IPS DF 19.7 (cell line): ENCODE measurements at regions not wholly inside any gene's neighbourhood (a gene's known extent, or its start where the extent isn't known, plus 50 kb on each side); places are given as distances from the start of the nearest gene placed in this dataset.
"Not testable (repeated sequence)": the region's sequence is repeated elsewhere in the genome, so short reads cannot be mapped to it uniquely, and the experiment has no call there.

Source experiments
- DNase-seq: peaks from one replicate; pipeline ENCODE4 v3.0.0-alpha.2; 2013; ENCODE audit warnings: low read depth, low spot score

- no peak for DNase-seq
Observed at GRCh38 chr14:39582028-39582654, 149.9 kb upstream of the FBXO33 start.

DNA sequence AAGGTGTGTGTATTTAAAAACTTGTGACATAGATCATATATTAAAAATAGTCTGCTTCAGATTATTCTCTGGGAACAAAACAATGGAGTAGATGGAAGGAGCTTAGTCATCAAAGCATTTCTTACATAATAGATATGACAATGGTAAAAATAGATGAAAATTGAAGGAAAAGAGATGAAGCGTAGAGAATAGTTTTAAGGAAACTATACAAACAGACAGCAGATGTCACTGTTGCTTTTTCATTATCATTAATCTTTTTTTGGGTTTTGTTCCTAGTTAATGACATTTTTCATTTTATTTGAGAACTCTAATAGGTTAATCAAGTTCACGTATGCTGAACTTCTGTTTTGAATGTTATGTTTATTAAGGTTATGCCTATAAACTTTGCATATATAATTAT is 149.2 kb upstream of the FBXO33 start:
- no peak for DNase-seq

DNA sequence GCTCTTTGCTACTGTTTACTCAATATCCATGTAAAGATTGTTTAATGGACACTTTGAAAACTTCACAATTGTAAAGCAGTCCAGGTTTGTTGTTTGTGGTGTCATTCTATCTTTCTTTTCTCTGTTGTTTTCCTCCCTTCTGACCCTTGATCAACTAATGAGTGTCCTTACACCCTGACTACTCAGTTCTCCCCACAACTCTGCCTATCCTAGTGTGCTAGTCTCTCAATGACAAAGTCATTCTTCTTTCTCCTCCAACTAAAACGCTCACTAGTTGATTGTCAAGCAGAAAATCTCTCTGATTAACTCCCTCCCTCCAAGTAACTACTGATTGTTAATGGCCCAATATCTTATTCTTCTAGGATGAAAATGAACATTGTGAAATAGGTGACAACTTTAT is 148.5 kb upstream of the FBXO33 start:
- no peak for DNase-seq

- DNase-seq, result no peak
Observed at GRCh38 chr14:39576736-39577135, 144.5 kb upstream of the FBXO33 start.

DNA sequence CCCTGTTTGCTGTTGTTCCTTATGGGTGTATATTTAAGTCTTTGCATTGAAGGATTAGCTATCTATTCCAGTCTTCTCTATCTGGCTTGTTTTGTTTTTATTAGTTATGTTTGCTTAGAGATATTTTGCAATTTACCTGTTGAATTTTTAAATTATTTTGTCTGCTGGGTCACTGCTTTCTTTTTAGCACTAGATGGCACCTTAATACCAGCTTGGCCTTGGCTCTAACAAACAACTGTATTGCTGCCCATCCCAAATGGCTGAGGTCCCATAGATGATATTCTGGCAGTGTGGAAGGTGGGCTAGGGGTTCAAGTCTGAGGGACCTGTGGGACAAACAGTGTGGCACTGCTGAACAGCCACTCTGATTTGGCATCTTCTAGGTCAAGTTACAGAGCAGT is 144.0 kb upstream of the FBXO33 start:
- DNase-seq, result no peak

- no peak for DNase-seq
Observed at GRCh38 chr14:39568809-39569538, 136.7 kb upstream of the FBXO33 start.

DNA sequence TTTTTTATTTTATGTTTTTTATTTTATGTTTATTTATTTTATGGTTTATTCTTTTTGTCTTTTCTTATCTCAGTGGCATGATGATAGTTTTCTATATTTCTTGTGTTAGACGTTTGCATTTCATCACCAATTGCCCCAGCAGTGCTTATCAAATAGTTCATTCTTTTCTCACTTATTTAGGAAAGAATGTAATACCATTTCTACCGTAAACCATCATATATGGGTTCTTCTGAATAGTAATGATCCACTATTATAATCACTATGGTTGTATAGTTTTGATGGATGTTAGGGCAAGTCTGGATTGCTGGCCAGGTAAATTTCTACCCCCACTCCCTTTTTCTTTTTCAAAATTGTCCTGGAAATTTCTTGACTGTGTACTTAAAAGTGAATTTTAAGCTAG is 134.6 kb upstream of the FBXO33 start:
- no peak for DNase-seq

- no peak for DNase-seq
Observed at GRCh38 chr14:39563361-39563760, 131.1 kb upstream of the FBXO33 start.

DNA sequence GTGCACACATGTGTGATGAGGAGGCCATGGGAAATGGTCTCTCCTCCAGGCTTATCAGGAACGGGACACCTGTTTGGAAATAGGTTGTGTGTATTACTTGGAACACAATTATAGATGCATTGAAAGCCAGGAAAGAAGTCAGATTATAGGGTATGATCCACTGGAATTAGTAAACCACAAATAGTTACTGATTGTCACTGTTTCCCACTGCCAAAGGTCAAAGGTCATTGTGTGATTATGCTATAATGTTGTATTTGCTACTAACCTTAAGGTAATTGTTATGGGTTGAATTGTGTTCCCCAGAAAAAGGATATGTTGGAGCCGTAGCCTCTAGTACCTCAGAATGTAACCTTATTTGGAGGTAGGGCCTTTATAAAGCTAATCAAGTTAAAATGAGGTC is 129.9 kb upstream of the FBXO33 start:
- DNase-seq, result no peak

DNA sequence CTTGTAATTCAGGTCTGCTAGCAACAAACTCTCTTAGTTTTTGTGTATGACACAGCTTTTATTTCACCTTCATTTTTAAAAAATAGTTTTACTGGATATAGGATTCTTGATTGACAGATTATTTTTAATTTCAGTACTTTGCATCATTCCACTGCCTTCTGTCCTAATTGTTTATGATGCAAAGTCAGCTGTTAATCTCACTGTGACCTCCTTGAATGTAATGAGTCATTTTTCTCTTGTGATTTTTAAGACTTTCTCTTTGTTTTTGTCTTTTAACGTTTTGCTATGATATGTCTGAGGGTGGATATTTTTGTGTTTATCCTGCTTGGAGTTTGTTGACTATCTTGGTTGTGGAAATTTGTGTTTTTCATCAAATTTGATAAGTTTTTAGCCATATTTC is 126.3 kb upstream of the FBXO33 start:
- DNase-seq, result no peak

- no peak for DNase-seq
Observed at GRCh38 chr14:39555749-39556148, 123.5 kb upstream of the FBXO33 start.

DNA sequence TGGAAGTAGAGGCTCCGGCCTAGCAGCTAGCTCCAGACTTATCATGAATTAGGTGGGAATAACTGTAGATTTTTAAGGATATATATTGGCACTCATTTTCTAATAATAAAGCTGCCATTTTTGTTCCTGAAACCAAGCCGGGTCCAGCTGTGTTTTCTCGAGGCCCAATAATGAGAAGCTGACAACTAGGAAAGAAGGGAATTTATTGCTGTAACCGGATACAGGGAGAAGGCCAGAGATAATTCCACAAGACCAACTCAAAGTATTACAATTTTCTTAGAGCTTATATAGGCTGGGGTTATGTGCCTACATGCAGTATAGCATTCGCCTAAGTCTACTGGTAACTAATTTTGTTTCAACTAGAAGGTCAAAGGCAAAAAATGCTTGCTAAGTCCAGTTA is 122.3 kb upstream of the FBXO33 start:
- no peak for DNase-seq

DNA sequence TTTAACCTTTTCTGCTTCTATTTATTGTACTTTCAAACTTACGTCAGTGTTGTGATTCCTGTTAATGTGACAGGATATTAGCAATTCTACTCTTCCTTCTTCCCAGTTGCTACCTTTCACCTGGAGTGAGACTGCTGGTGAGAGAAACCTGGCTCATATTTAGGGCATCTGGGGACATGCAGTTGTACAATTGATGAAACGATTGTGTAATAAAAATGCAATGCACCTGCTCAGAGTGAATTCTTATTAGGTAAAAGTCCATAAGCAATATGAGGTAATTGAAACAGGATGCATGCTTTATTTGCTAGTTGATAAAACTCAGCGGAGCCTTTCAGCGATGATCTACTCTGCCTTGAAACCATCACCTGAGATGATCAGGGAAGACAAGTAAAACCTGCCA is 116.1 kb upstream of the FBXO33 start:
- DNase-seq, result no peak

DNA sequence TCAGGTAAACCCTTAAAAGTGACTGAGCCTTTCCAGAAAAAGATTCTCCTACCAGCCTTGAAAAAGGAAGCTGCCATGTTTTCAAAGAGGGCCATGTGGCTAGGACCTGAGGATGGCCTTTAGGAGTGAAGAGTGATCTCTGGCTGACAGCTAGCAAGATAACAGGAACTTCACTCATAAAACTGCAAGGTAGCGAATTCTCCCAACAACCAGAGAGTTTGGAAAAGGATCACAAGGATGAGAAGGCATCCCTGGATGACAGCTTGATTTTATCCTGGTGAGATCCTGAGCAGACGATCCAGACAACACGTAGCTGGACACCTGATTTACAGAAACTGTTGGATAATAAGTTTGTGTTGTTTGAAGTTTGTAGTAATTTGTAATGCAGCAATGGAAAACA is 115.6 kb upstream of the FBXO33 start:
- no peak for DNase-seq

DNA sequence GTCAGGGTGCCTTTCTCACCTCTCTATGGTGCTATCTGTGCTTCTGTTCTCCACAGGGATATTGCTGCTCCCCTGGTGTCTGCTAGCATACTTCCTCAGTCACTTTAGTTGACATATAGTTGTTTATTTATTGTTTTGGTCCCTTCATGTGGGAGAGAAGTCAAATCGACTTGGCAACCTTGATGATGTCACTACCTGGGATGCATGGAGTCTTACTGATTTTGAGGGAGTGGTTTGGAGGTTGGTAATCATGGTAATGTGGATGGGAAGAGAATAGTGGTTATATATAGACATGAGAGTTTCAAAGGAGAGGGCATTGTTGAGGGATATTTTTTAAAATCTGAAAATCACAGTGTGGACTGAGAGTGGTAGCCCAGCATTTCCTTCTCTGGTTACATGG is 73.6 kb upstream of the FBXO33 start:
- DNase-seq, result no peak

DNA sequence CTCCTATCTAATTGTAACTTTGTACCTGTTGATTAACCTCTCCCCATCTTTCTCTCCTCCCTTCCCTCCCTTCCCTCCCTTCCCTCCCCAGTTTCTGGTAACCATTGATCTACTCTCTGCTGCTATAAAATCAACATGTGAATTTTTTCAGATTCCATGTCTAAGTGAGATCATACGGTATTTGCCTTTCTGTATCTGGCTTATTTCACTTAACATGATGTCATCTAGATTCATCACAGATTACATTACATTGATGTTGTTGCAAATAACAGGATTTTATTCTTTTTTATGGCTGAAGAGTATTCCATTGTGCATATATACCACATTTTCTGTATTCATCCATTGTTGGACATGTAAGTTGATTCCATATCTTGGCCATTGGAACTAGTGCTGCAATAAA is 68.0 kb upstream of the FBXO33 start:
- no peak for DNase-seq

DNA sequence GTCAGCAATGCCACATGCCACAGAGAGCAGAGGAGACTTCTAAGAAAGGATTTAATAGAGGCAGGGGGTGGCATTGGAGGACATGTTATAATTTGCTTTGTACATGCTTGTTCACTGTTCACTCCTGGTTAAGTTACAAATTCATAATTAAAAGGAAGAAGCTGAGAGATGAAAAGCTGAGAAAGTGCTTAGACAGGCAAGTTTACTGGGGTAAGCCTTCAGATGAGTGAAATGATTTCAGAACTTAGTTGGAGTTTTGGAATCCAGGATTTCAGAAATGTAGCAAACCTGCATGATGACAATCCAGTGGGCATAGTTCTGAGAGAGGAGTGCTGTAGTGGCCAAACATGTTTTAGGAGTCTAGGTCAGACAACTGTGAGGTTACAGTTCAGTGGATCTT is 67.3 kb upstream of the FBXO33 start:
- DNase-seq, result no peak

DNA sequence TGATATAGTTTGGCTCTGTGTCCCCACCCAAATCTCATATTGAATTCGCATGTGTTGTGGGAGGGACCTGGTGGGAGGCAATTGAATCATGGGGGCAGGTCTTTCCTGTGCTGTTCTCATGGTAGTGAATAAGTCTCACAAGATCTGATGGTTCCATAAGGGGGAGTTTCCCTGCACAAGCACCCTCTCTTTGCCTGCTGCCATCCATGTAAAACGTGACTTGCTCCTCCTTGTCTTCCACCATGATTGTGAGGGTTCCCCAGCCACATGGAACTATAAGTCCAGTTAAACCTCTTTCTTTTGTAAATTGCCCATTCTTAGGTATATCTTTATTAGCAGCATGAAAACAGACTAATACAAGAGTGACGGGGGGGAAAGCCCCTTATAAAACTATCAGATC is 65.4 kb upstream of the FBXO33 start:
- not testable (repeated sequence) for DNase-seq

DNA sequence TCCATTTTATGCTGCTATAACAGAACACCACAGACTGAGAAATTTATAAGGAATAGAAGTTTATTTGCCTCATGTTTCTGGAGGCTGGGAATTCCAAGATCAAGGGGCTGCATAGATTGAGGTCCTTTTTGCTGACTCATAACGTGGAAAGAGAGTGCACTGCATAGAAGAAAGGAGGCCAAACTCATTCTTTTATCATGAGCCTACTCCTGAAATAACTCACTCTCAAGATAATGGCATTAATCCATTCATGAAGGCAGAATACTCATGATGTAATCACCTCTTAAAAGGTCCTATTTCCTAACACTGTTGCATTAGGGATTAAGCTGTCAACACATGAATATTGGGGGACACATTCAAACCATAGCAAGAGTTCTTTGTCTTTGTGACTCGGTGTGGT is 60.0 kb upstream of the FBXO33 start:
- no peak for DNase-seq

- no peak for DNase-seq
Observed at GRCh38 chr14:39491134-39491571, 58.9 kb upstream of the FBXO33 start.

- peak; percentile 61 for DNase-seq
Observed at GRCh38 chr14:39488600-39488999, 56.4 kb upstream of the FBXO33 start.

DNA sequence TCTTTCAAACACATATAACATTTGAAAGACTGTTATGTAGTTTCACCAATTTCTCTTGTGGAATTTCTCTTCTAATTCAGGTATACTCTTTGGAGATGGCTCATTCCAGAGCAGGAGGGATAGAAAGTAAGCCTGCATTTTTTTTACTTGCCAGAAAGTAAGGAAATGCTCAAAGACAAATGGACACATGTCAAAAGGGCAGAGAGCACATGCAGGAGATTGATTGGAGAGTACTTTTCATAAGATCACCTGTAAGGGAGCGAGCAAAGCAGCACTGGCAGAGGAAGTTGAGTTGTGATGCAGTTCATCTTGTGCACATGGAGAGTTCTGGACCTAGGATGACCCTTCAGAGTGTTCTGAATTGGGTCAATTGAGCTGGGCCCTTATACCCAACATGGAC is 51.4 kb upstream of the FBXO33 start:
- DNase-seq, result no peak
